Panc1 (cell line): ENCODE measurements at regions not wholly inside any gene's neighbourhood (a gene's known extent, or its start where the extent isn't known, plus 50 kb on each side); places are given as distances from the start of the nearest gene placed in this dataset.

Experiments used
- CTCF ChIP-seq: fragments of 450-650 bp; IDR thresholded peaks from 2 replicates; pipeline ENCODE4 v1.5.1; 2017; ENCODE audit warnings: mild to moderate bottlenecking
- POLR2AphosphoS5 ChIP-seq: IDR thresholded peaks from 2 replicates; pipeline ENCODE4 v1.6.1; 2012; ENCODE audit warnings: mild to moderate bottlenecking, low read depth, low read length, moderate library complexity
- SIN3A ChIP-seq: IDR thresholded peaks from 2 replicates; pipeline ENCODE4 v1.6.1; 2012; ENCODE audit warnings: low read depth, mild to moderate bottlenecking, low read length, moderate library complexity, borderline replicate concordance; ENCODE audit not compliant: insufficient read depth
- TCF7L2 ChIP-seq: IDR thresholded peaks from 2 replicates; pipeline ENCODE4 v1.6.1; 2011; ENCODE audit warnings: mild to moderate bottlenecking, low read depth, low read length, inconsistent platforms

GRCh38 chr1:93814059-93814794 lies 64.8 kb downstream of the DNTTIP2 start:
- peak; percentile 98 for TF ChIP-seq CTCF
- TF ChIP-seq SIN3A = no peak
- peak; percentile 95 for TF ChIP-seq TCF7L2
- no peak for TF ChIP-seq POLR2AphosphoS5
